Liver (tissue), 3 donors: ENCODE measurements at regions not wholly inside any gene's neighbourhood (a gene's known extent, or its start where the extent isn't known, plus 50 kb on each side); places are given as distances from the start of the nearest gene placed in this dataset.

Source experiments
- FOXA1 ChIP-seq: IDR thresholded peaks from 2 replicates; pipeline ENCODE4 v1.6.1; 2016; ENCODE audit warnings: antibody characterized with exemption
- GABPA ChIP-seq, 2 donors: IDR thresholded peaks in 1 of 2; conservative IDR thresholded peaks in 1 of 2; 2 replicates each; pipeline ENCODE4 v1.6.1; 2016; ENCODE audit warnings: antibody characterized with exemption in 2 of 2, mild to moderate bottlenecking in 1 of 2, moderate library complexity in 1 of 2
- HNF4G ChIP-seq: IDR thresholded peaks from 2 replicates; pipeline ENCODE4 v1.6.1; 2016; ENCODE audit warnings: antibody characterized with exemption
- JUND ChIP-seq, 2 donors: IDR thresholded peaks; 2 replicates each; pipeline ENCODE4 v1.6.1; 2016; ENCODE audit warnings: antibody characterized with exemption in 2 of 2
- RAD21 ChIP-seq, 2 donors: IDR thresholded peaks; 2 replicates each; pipeline ENCODE4 v1.6.1; 2016; ENCODE audit warnings: antibody characterized with exemption in 2 of 2, mild to moderate bottlenecking in 2 of 2
- SP1 ChIP-seq: IDR thresholded peaks from 2 replicates; pipeline ENCODE4 v1.6.1; 2018; ENCODE audit warnings: antibody characterized with exemption, mild to moderate bottlenecking
- TAF1 ChIP-seq: conservative IDR thresholded peaks from 2 replicates; pipeline ENCODE4 v1.6.1; 2016; ENCODE audit warnings: antibody characterized with exemption, mild to moderate bottlenecking
- TF ChIP-seq, protein P1 (sequence below): fragments of 150-350 bp; IDR thresholded peaks from 2 replicates; pipeline ENCODE4 v1.5.1; 2017; ENCODE audit warnings: improper control_type of control experiment, low read depth, low read length; ENCODE audit not compliant: missing input control
- TF ChIP-seq, protein P2 (sequence below): IDR thresholded peaks from 2 replicates; pipeline ENCODE4 v1.6.1; 2016; ENCODE audit warnings: antibody characterized with exemption
- TF ChIP-seq, protein P3 (sequence below): IDR thresholded peaks from 2 replicates; pipeline ENCODE4 v1.6.1; 2016; ENCODE audit warnings: antibody characterized with exemption
- TF ChIP-seq, protein P4 (sequence below): IDR thresholded peaks from 2 replicates; pipeline ENCODE4 v1.6.1; 2016; ENCODE audit warnings: antibody characterized with exemption, mild to moderate bottlenecking
- TF ChIP-seq, protein P5 (sequence below): IDR thresholded peaks from 2 replicates; pipeline ENCODE4 v1.6.1; 2016; ENCODE audit warnings: antibody characterized with exemption
- donor health status: healthy.
- donor health status: healthy.

DNA sequence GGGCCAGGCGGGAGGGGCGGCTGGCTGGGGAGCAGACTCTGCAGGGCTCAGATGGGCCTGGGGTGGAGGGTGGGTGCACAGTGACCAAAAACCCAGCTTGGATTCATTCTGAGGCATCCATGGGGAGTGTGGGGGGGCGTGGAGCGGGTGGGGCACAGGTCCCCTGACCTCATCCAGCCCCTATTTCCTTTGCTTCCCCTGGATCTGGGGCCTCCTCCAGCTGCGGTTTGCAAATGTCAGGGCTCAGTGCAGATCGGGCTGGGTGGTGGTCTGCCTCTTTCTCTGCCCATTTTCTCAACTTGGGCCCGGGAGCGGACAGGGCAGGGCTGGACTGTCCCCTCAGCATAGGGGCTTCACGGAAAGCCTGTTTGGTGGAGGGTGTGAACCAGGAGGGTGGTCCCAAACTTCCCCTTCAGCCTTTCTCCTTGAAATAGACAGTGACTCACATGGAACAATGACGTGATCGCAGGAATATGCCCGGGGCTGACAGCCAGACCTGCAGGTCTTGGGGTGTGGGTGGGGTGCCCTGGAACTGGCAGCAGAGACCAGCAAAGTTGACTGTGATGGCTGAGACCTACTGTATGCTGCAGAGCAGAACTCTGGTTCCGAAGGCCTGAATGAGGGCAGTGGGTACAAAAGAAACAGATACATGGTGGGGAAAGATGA lies 72.9 kb upstream of the PODXL start:
- TF ChIP-seq FOXA1 (no peak), HNF4G (no peak), TAF1 (no peak), SP1 (no peak), RAD21 (IDR thresholded peaks at IDR 0.05) (no peak), JUND (IDR thresholded peaks at IDR 0.05) (no peak), GABPA (IDR thresholded peaks at IDR 0.05 in 1 of 2, conservative IDR thresholded peaks at IDR 0.05 in 1 of 2) (no peak)
- TF ChIP-seq, protein P1, sequence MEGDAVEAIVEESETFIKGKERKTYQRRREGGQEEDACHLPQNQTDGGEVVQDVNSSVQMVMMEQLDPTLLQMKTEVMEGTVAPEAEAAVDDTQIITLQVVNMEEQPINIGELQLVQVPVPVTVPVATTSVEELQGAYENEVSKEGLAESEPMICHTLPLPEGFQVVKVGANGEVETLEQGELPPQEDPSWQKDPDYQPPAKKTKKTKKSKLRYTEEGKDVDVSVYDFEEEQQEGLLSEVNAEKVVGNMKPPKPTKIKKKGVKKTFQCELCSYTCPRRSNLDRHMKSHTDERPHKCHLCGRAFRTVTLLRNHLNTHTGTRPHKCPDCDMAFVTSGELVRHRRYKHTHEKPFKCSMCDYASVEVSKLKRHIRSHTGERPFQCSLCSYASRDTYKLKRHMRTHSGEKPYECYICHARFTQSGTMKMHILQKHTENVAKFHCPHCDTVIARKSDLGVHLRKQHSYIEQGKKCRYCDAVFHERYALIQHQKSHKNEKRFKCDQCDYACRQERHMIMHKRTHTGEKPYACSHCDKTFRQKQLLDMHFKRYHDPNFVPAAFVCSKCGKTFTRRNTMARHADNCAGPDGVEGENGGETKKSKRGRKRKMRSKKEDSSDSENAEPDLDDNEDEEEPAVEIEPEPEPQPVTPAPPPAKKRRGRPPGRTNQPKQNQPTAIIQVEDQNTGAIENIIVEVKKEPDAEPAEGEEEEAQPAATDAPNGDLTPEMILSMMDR: no peak
- TF ChIP-seq, protein P2, sequence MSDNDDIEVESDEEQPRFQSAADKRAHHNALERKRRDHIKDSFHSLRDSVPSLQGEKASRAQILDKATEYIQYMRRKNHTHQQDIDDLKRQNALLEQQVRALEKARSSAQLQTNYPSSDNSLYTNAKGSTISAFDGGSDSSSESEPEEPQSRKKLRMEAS: no peak
- TF ChIP-seq, protein P3, sequence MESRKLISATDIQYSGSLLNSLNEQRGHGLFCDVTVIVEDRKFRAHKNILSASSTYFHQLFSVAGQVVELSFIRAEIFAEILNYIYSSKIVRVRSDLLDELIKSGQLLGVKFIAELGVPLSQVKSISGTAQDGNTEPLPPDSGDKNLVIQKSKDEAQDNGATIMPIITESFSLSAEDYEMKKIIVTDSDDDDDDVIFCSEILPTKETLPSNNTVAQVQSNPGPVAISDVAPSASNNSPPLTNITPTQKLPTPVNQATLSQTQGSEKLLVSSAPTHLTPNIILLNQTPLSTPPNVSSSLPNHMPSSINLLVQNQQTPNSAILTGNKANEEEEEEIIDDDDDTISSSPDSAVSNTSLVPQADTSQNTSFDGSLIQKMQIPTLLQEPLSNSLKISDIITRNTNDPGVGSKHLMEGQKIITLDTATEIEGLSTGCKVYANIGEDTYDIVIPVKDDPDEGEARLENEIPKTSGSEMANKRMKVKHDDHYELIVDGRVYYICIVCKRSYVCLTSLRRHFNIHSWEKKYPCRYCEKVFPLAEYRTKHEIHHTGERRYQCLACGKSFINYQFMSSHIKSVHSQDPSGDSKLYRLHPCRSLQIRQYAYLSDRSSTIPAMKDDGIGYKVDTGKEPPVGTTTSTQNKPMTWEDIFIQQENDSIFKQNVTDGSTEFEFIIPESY: no peak
- TF ChIP-seq, protein P4, sequence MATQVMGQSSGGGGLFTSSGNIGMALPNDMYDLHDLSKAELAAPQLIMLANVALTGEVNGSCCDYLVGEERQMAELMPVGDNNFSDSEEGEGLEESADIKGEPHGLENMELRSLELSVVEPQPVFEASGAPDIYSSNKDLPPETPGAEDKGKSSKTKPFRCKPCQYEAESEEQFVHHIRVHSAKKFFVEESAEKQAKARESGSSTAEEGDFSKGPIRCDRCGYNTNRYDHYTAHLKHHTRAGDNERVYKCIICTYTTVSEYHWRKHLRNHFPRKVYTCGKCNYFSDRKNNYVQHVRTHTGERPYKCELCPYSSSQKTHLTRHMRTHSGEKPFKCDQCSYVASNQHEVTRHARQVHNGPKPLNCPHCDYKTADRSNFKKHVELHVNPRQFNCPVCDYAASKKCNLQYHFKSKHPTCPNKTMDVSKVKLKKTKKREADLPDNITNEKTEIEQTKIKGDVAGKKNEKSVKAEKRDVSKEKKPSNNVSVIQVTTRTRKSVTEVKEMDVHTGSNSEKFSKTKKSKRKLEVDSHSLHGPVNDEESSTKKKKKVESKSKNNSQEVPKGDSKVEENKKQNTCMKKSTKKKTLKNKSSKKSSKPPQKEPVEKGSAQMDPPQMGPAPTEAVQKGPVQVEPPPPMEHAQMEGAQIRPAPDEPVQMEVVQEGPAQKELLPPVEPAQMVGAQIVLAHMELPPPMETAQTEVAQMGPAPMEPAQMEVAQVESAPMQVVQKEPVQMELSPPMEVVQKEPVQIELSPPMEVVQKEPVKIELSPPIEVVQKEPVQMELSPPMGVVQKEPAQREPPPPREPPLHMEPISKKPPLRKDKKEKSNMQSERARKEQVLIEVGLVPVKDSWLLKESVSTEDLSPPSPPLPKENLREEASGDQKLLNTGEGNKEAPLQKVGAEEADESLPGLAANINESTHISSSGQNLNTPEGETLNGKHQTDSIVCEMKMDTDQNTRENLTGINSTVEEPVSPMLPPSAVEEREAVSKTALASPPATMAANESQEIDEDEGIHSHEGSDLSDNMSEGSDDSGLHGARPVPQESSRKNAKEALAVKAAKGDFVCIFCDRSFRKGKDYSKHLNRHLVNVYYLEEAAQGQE: no peak
- TF ChIP-seq, protein P5, sequence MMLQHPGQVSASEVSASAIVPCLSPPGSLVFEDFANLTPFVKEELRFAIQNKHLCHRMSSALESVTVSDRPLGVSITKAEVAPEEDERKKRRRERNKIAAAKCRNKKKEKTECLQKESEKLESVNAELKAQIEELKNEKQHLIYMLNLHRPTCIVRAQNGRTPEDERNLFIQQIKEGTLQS: no peak
